ENCODE measurements at regions not wholly inside any gene's neighbourhood (a gene's known extent, or its start where the extent isn't known, plus 50 kb on each side); places are given as distances from the start of the nearest gene placed in this dataset.
A peak's percentile ranks its signal among the peaks of the same experiment; 100 is the strongest.

DNA sequence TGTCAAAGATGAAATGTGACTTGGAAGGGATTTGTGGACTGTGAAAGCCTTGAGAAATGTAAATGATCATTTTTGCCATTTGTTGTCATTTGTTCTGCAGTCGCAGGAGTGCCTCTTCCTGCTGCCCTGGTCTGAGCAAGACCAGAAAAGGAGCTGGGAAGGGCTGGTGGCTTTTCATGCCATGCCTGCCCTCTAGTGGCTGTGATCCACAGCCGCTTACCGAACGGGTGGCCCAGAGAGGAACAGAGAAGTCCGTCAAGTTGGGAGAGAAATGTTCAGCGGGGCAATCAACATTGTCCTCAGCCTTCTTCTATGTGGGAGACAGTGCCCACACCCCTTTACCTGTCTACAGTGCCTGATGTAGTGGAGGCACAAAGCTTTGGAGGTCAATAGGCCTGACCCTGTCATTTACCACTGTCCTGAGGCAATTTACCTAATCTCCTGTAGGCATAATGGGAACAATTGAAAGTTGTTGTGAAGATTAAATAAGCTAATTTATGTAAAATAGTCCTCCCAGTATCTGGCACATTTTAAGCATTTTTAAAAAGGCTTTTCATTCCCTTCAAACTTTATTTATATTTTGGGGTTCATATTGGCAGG is 224.5 kb downstream of the B3GLCT start:
- Histone ChIP-seq H3K36me3 (no peaks in the 10 kb centered on the region), H3K27ac (no peak overlapping the region), H3K4me3 (no peak overlapping the region), H3K4me1 (peaks cover 0 to 2% (median 0%) of the 10 kb centered on the region in 3 donors), H3K27me3 (no peaks in the 10 kb centered on the region), H3K9me3 (no peaks in the 10 kb centered on the region)
- intact Hi-C loops (cut with DNase I), result loop anchor here in 2 of 3 donors (10.0 kb wide), 1 partner anchor 189 kb away; no protein-coding TSS in a partner anchor
- 2 to 3% methylated on average over 6 of the region's 6 CpGs for WGBS, 2 donors
- ATAC-seq (peak; percentile 88 to 99 (median 98)), DNase-seq (peak; percentile 44 to 80 (median 74)), FAIRE-seq (no peak)
- TF ChIP-seq, protein P1, sequence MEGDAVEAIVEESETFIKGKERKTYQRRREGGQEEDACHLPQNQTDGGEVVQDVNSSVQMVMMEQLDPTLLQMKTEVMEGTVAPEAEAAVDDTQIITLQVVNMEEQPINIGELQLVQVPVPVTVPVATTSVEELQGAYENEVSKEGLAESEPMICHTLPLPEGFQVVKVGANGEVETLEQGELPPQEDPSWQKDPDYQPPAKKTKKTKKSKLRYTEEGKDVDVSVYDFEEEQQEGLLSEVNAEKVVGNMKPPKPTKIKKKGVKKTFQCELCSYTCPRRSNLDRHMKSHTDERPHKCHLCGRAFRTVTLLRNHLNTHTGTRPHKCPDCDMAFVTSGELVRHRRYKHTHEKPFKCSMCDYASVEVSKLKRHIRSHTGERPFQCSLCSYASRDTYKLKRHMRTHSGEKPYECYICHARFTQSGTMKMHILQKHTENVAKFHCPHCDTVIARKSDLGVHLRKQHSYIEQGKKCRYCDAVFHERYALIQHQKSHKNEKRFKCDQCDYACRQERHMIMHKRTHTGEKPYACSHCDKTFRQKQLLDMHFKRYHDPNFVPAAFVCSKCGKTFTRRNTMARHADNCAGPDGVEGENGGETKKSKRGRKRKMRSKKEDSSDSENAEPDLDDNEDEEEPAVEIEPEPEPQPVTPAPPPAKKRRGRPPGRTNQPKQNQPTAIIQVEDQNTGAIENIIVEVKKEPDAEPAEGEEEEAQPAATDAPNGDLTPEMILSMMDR (IDR thresholded peaks at IDR 0.05), result peak; percentile 71 to 86 (median 83)

GRCh38 chr13:31426395-31426794 is 226.6 kb downstream of the B3GLCT start:
- DNase-seq, result no peak
- H3K36me3 ChIP-seq, result no peaks in the 10 kb centered on the region
- TF ChIP-seq, protein P1 (IDR thresholded peaks at IDR 0.05), result no peak
- no peak for ATAC-seq
- peaks cover 0 to 7% (median 0%) of the 10 kb centered on the region in 4 donors for H3K27me3 ChIP-seq
- H3K9me3 ChIP-seq, result no peaks in the 10 kb centered on the region
- H3K4me3 ChIP-seq, result no peak overlapping the region
- no peak for FAIRE-seq
- no peak overlapping the region for H3K27ac ChIP-seq
- intact Hi-C loops (cut with DNase I), result loop anchor here in 2 of 3 donors (10.0 kb wide), 1 partner anchor 192 kb away; no protein-coding TSS in a partner anchor
- H3K4me1 ChIP-seq, result peaks cover 0 to 2% (median 0%) of the 10 kb centered on the region in 3 donors

GRCh38 chr13:31427151-31428100 is 227.7 kb downstream of the B3GLCT start:
- 51 to 55% methylated on average over 4 of the region's 4 CpGs for WGBS, 2 donors
- TF ChIP-seq, protein P1 (IDR thresholded peaks at IDR 0.05), result no peak
- Histone ChIP-seq H3K4me3 (no peak overlapping the region), H3K4me1 (peaks cover 0 to 2% (median 0%) of the 10 kb centered on the region in 3 donors), H3K27me3 (peaks cover 0 to 10% (median 0%) of the 10 kb centered on the region in 4 donors), H3K9me3 (no peaks in the 10 kb centered on the region), H3K27ac (no peak overlapping the region), H3K36me3 (no peaks in the 10 kb centered on the region)
- no peak for FAIRE-seq
- intact Hi-C loops (cut with DNase I), result loop anchor here in 2 of 3 donors (10.0 kb wide), 1 partner anchor 193 kb away; no protein-coding TSS in a partner anchor
- ATAC-seq, result no peak
- DNase-seq, result no peak

- no peaks in the 10 kb centered on the region for H3K36me3 ChIP-seq
- no peaks in the 10 kb centered on the region for H3K9me3 ChIP-seq
- H3K27me3 ChIP-seq, result peaks cover 0 to 10% (median 0%) of the 10 kb centered on the region in 4 donors
- H3K4me3 ChIP-seq, result no peak overlapping the region
- H3K27ac ChIP-seq, result no peak overlapping the region
- ATAC-seq (peak in 3 of 4 donors; percentile 60 to 62 (median 61)), FAIRE-seq (no peak), DNase-seq (peak in 4 of 6 donors; percentile 10 to 68 (median 42))
- H3K4me1 ChIP-seq, result no peaks in the 10 kb centered on the region
- intact Hi-C loops (cut with DNase I), result loop anchor here in 2 of 3 donors (5.0 to 10.0 kb wide), 2 partner anchors 303 to 311 kb away; partner anchors contain the start of gene RXFP2 (in 1 of the 2)
- 13 to 14% methylated on average over 4 of the region's 4 CpGs for WGBS, 2 donors
- TF ChIP-seq, protein P1 (IDR thresholded peaks at IDR 0.05), result peak; percentile 80 to 90 (median 85)
Observed at GRCh38 chr13:31431722-31432137, 232.0 kb downstream of the B3GLCT start.

Data from pancreas (tissue), 10 donors.